ENCODE measurements at regions not wholly inside any gene's neighbourhood (a gene's known extent, or its start where the extent isn't known, plus 50 kb on each side); places are given as distances from the start of the nearest gene placed in this dataset.

DNA sequence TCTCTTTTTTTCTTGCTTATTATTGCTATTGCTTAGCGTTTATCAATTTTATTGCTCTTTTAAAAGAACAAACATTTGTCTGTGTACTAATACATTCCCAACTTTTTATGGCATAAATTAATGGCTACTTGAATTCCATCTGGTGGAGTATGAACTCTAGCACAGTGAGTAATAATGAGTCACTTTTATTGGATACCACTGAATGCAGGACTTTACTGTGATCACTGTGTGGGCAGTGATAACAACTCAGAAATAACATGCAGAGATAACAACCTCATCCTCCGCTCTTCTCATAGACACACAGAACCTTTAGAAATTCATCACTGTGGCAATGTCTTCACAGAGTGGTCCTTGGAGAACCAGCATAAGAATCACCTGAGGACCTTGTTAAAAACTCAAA, 139.5 kb upstream of the PRNP start:
- H3K9me3 ChIP-seq (ENCODE audit: control extremely low read depth in 1 of 5, control insufficient read depth in 4 of 5, insufficient read depth in 2 of 5, low read depth in 1 of 5, low read length in 4 of 5): peaks cover 0 to 3% (median 0%) of the 10 kb centered on the region in 5 experiments
- no peak for DNase-seq
- H3K36me3 ChIP-seq (ENCODE audit: control insufficient read depth in 4 of 4, insufficient read depth in 4 of 4, low read length in 3 of 4): no peaks in the 10 kb centered on the region
- no peak overlapping the region for H3K27ac ChIP-seq (ENCODE audit: insufficient read depth in 1 of 2, low read depth in 1 of 2, low read length in 2 of 2, poor library complexity in 1 of 2, severe bottlenecking in 2 of 2)
- H3K27me3 ChIP-seq (replicated peaks in 2 of 5; ENCODE audit: control insufficient read depth in 4 of 5, insufficient read depth in 5 of 5, low read length in 4 of 5): peaks cover 0 to 6% (median 0%) of the 10 kb centered on the region in 5 experiments
- H3K4me1 ChIP-seq (ENCODE audit: control extremely low read depth in 1 of 4, control insufficient read depth in 4 of 4, insufficient read depth in 4 of 4, low read length in 3 of 4): no peaks in the 10 kb centered on the region
- no peak overlapping the region for H3K4me3 ChIP-seq (ENCODE audit: control insufficient read depth in 1 of 7, extremely low read depth in 1 of 7, insufficient read depth in 4 of 7, low read depth in 2 of 7, low read length in 6 of 7)
- POLR2A ChIA-PET: no interaction called here
- 100% methylated on average over 1 of the region's 2 CpGs for WGBS (ENCODE audit: insufficient coverage)
- CTCF ChIA-PET: no interaction called here

DNA sequence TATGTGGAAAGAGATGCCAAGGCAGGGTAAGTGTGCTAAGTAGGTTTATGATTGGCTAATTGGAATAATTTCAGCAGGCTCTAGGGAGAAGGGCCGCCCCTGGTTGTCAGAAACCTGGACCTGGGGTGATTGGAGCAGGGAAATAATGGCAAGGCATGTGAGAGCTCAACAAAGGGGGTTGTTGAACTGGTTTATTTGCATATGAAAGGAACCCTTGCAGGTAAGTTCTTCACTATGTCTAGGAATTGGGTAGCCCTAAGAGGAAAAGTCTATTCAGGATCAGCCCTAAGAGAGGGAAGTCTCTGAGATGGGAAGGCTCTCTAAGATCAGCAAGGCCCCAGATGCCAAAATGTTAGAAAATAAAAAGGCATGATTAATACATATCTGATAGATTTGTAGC, 139.9 kb upstream of the PRNP start:
- Histone ChIP-seq H3K4me1 (ENCODE audit: control extremely low read depth in 1 of 4, control insufficient read depth in 4 of 4, insufficient read depth in 4 of 4, low read length in 3 of 4) (no peaks in the 10 kb centered on the region), H3K27me3 (replicated peaks in 2 of 5; ENCODE audit: control insufficient read depth in 4 of 5, insufficient read depth in 5 of 5, low read length in 4 of 5) (peaks cover 0 to 5% (median 0%) of the 10 kb centered on the region in 5 experiments), H3K4me3 (ENCODE audit: control insufficient read depth in 1 of 7, extremely low read depth in 1 of 7, insufficient read depth in 4 of 7, low read depth in 2 of 7, low read length in 6 of 7) (no peak overlapping the region), H3K9me3 (ENCODE audit: control extremely low read depth in 1 of 5, control insufficient read depth in 4 of 5, insufficient read depth in 2 of 5, low read depth in 1 of 5, low read length in 4 of 5) (peaks cover 0 to 3% (median 0%) of the 10 kb centered on the region in 5 experiments), H3K27ac (ENCODE audit: insufficient read depth in 1 of 2, low read depth in 1 of 2, low read length in 2 of 2, poor library complexity in 1 of 2, severe bottlenecking in 2 of 2) (no peak overlapping the region), H3K36me3 (ENCODE audit: control insufficient read depth in 4 of 4, insufficient read depth in 4 of 4, low read length in 3 of 4) (no peaks in the 10 kb centered on the region)
- WGBS (ENCODE audit: insufficient coverage): 100% methylated on average over 1 of the region's 1 CpG
- ChIA-PET POLR2A (no interaction called here), CTCF (no interaction called here)
- DNase-seq: no peak

GRCh38 chr20:4545526-4545925, 140.7 kb upstream of the PRNP start:
- Histone ChIP-seq H3K36me3 (ENCODE audit: control insufficient read depth in 4 of 4, insufficient read depth in 4 of 4, low read length in 3 of 4) (no peaks in the 10 kb centered on the region), H3K27ac (ENCODE audit: insufficient read depth in 1 of 2, low read depth in 1 of 2, low read length in 2 of 2, poor library complexity in 1 of 2, severe bottlenecking in 2 of 2) (no peak overlapping the region), H3K27me3 (replicated peaks in 2 of 5; ENCODE audit: control insufficient read depth in 4 of 5, insufficient read depth in 5 of 5, low read length in 4 of 5) (peaks cover 0 to 5% (median 0%) of the 10 kb centered on the region in 5 experiments), H3K9me3 (ENCODE audit: control extremely low read depth in 1 of 5, control insufficient read depth in 4 of 5, insufficient read depth in 2 of 5, low read depth in 1 of 5, low read length in 4 of 5) (peaks cover 0 to 3% (median 0%) of the 10 kb centered on the region in 5 experiments), H3K4me3 (ENCODE audit: control insufficient read depth in 1 of 7, extremely low read depth in 1 of 7, insufficient read depth in 4 of 7, low read depth in 2 of 7, low read length in 6 of 7) (no peak overlapping the region), H3K4me1 (ENCODE audit: control extremely low read depth in 1 of 4, control insufficient read depth in 4 of 4, insufficient read depth in 4 of 4, low read length in 3 of 4) (no peaks in the 10 kb centered on the region)
- ChIA-PET POLR2A (no interaction called here), CTCF (no interaction called here)
- no CpG with 5 or more reads among the region's 2 CpGs for WGBS (ENCODE audit: insufficient coverage)
- no peak for DNase-seq

GRCh38 chr20:4544765-4545164, 141.5 kb upstream of the PRNP start:
- H3K27ac ChIP-seq (ENCODE audit: insufficient read depth in 1 of 2, low read depth in 1 of 2, low read length in 2 of 2, poor library complexity in 1 of 2, severe bottlenecking in 2 of 2): no peak overlapping the region
- POLR2A ChIA-PET: no interaction called here
- H3K36me3 ChIP-seq (ENCODE audit: control insufficient read depth in 4 of 4, insufficient read depth in 4 of 4, low read length in 3 of 4): no peaks in the 10 kb centered on the region
- peaks cover 0 to 5% (median 0%) of the 10 kb centered on the region in 5 experiments for H3K27me3 ChIP-seq (replicated peaks in 2 of 5; ENCODE audit: control insufficient read depth in 4 of 5, insufficient read depth in 5 of 5, low read length in 4 of 5)
- CTCF ChIA-PET: no interaction called here
- WGBS (ENCODE audit: insufficient coverage): no CpG with 5 or more reads among the region's 2 CpGs
- no peak overlapping the region for H3K4me3 ChIP-seq (ENCODE audit: control insufficient read depth in 1 of 7, extremely low read depth in 1 of 7, insufficient read depth in 4 of 7, low read depth in 2 of 7, low read length in 6 of 7)
- H3K4me1 ChIP-seq (ENCODE audit: control extremely low read depth in 1 of 4, control insufficient read depth in 4 of 4, insufficient read depth in 4 of 4, low read length in 3 of 4): no peaks in the 10 kb centered on the region
- peaks cover 0 to 3% (median 0%) of the 10 kb centered on the region in 5 experiments for H3K9me3 ChIP-seq (ENCODE audit: control extremely low read depth in 1 of 5, control insufficient read depth in 4 of 5, insufficient read depth in 2 of 5, low read depth in 1 of 5, low read length in 4 of 5)
- no peak for DNase-seq

DNA sequence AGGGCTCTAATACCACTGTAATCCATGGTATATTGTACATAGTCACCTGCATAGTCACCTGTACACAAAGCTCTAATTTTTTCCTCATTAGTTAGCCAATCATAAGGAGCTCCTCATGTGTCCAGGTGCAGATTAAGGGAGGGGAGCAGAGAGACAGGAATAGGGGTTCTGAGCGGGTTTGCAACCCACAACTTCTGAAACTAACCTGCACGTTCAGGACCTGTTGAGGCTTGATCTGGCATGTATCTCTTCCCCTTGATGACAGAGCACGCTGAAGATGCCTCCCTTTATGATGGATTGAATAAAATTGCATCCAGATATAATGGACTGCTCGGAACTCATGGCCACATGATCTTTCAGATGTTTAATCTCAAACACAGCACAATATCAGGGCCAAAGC, 144.0 kb upstream of the PRNP start:
- Histone ChIP-seq H3K27me3 (replicated peaks in 2 of 5; ENCODE audit: control insufficient read depth in 4 of 5, insufficient read depth in 5 of 5, low read length in 4 of 5) (peaks cover 0 to 9% (median 0%) of the 10 kb centered on the region in 5 experiments), H3K36me3 (ENCODE audit: control insufficient read depth in 4 of 4, insufficient read depth in 4 of 4, low read length in 3 of 4) (no peaks in the 10 kb centered on the region), H3K4me3 (ENCODE audit: control insufficient read depth in 1 of 7, extremely low read depth in 1 of 7, insufficient read depth in 4 of 7, low read depth in 2 of 7, low read length in 6 of 7) (no peak overlapping the region), H3K9me3 (ENCODE audit: control extremely low read depth in 1 of 5, control insufficient read depth in 4 of 5, insufficient read depth in 2 of 5, low read depth in 1 of 5, low read length in 4 of 5) (no peaks in the 10 kb centered on the region), H3K27ac (ENCODE audit: insufficient read depth in 1 of 2, low read depth in 1 of 2, low read length in 2 of 2, poor library complexity in 1 of 2, severe bottlenecking in 2 of 2) (no peak overlapping the region), H3K4me1 (ENCODE audit: control extremely low read depth in 1 of 4, control insufficient read depth in 4 of 4, insufficient read depth in 4 of 4, low read length in 3 of 4) (no peaks in the 10 kb centered on the region)
- no peak for DNase-seq
- POLR2A ChIA-PET: no interaction called here
- CTCF ChIA-PET: interaction anchor here (0.6 to 1.0 kb wide), 2 partner anchors 292 to 1179 kb away, joined by 3 to 4 read pairs; no protein-coding TSS in a partner anchor
- WGBS (ENCODE audit: insufficient coverage): 100% methylated on average over 2 of the region's 4 CpGs

DNA sequence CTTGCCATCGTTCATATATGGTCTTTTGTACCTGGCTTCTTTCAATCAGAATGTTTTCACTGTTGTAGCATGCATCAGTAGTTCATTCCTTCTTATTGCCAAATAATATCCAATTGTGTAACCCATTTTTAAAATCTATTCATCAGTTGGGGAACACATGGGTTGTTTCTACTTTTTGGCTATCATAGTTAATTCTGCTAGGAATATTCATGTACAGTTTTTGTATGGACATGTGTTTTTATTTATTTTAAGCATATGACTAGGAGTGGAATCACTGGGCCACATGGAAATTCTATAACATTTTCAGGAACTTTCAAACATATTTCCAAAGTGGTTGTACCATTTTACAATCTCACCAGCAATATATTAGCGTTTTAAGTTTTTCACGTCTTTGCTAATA, 151.9 kb upstream of the PRNP start:
- peaks cover 0 to 10% (median 0%) of the 10 kb centered on the region in 5 experiments for H3K27me3 ChIP-seq (replicated peaks in 2 of 5; ENCODE audit: control insufficient read depth in 4 of 5, insufficient read depth in 5 of 5, low read length in 4 of 5)
- H3K4me1 ChIP-seq (ENCODE audit: control extremely low read depth in 1 of 4, control insufficient read depth in 4 of 4, insufficient read depth in 4 of 4, low read length in 3 of 4): no peaks in the 10 kb centered on the region
- DNase-seq: no peak
- 89% methylated on average over 1 of the region's 3 CpGs for whole genome bisulfite sequencing (ENCODE audit: insufficient coverage)
- H3K4me3 ChIP-seq (ENCODE audit: control insufficient read depth in 1 of 7, extremely low read depth in 1 of 7, insufficient read depth in 4 of 7, low read depth in 2 of 7, low read length in 6 of 7): no peak overlapping the region
- no peaks in the 10 kb centered on the region for H3K9me3 ChIP-seq (ENCODE audit: control extremely low read depth in 1 of 5, control insufficient read depth in 4 of 5, insufficient read depth in 2 of 5, low read depth in 1 of 5, low read length in 4 of 5)
- H3K27ac ChIP-seq (ENCODE audit: insufficient read depth in 1 of 2, low read depth in 1 of 2, low read length in 2 of 2, poor library complexity in 1 of 2, severe bottlenecking in 2 of 2): no peak overlapping the region
- no peaks in the 10 kb centered on the region for H3K36me3 ChIP-seq (ENCODE audit: control insufficient read depth in 4 of 4, insufficient read depth in 4 of 4, low read length in 3 of 4)
- ChIA-PET POLR2A (no interaction called here), CTCF (no interaction called here)

DNA sequence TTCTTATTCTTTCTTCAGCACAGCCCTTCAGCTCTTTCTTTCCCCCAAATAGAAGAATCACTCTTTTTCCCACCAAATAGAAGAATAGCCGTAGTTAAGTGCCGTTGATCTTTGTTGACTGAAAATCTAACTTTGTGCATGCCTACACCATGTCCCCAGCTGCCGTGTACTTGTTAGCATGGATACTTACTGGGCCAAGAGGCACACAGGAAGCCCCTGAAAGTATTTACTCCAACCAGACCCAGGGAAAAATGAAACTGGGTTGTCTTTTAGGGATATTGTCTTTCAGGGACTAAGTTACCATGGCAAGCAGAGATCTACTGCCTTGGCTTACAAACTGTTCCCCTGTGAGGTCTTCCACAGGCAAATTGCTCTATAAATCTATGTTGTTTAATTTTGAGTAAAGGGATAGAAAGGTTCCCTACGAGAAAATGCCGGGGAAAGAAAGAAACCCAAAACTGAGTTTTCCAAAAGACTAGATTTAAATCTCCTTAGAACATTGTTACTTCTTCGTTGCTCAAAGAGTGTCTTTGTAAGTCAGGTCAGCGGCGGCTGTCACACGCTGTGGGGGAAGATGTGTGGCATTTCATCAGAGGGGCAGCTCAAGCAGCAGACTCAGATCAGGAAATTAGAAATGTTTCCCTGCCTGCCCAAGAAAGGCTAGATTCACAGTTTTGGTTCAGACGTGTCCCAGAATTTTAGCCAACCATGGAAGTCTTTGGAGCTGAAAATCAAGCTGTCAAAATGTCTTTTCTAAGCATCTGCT, 152.7 kb upstream of the PRNP start:
- 85% methylated on average over 7 of the region's 10 CpGs for WGBS (ENCODE audit: insufficient coverage)
- DNase-seq: no peak
- Histone ChIP-seq H3K27me3 (replicated peaks in 2 of 5; ENCODE audit: control insufficient read depth in 4 of 5, insufficient read depth in 5 of 5, low read length in 4 of 5) (peaks cover 0 to 9% (median 0%) of the 10 kb centered on the region in 5 experiments), H3K4me1 (ENCODE audit: control extremely low read depth in 1 of 4, control insufficient read depth in 4 of 4, insufficient read depth in 4 of 4, low read length in 3 of 4) (no peaks in the 10 kb centered on the region), H3K27ac (ENCODE audit: insufficient read depth in 1 of 2, low read depth in 1 of 2, low read length in 2 of 2, poor library complexity in 1 of 2, severe bottlenecking in 2 of 2) (no peak overlapping the region), H3K36me3 (ENCODE audit: control insufficient read depth in 4 of 4, insufficient read depth in 4 of 4, low read length in 3 of 4) (no peaks in the 10 kb centered on the region), H3K9me3 (ENCODE audit: control extremely low read depth in 1 of 5, control insufficient read depth in 4 of 5, insufficient read depth in 2 of 5, low read depth in 1 of 5, low read length in 4 of 5) (peaks cover 0 to 6% (median 0%) of the 10 kb centered on the region in 5 experiments), H3K4me3 (ENCODE audit: control insufficient read depth in 1 of 7, extremely low read depth in 1 of 7, insufficient read depth in 4 of 7, low read depth in 2 of 7, low read length in 6 of 7) (no peak overlapping the region)
- POLR2A ChIA-PET: interaction anchor here (0.7 kb wide), 1 partner anchor 347 kb away, joined by 4 read pairs; no protein-coding TSS in a partner anchor
- CTCF ChIA-PET: no interaction called here

All from common myeloid progenitor, CD34-positive (primary cell).